ENCODE measurements at regions not wholly inside any gene's neighbourhood (a gene's known extent, or its start where the extent isn't known, plus 50 kb on each side); places are given as distances from the start of the nearest gene placed in this dataset.

DNA sequence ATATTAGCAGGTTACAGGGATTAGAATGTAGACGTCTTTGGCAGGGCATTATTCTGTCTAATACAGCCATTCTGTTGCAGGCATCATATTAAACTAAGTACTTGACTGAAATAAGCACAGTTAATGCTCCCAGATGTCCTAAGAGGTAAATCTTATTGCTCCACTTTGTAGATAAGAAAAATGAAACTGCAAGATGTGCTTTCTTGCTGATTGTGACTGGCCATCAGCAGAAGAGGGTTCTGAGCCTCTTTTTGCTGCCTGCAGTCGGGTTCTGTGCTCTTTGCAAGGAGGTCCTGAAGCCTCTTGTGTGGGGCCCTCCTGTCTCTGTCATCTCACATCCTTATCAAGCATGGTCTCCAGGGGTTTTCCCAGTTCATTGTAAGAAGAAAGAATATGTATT is 167.1 kb downstream of the KCNJ2 start:
- Histone ChIP-seq H2BK120ac (ENCODE audit: low read depth, low read length) (no peak overlapping the region), H2AK9ac (replicated peaks; ENCODE audit: low read depth, low read length, poor library complexity) (no peak overlapping the region), H2BK15ac (ENCODE audit: low read depth, low read length) (no peak overlapping the region), H3K23ac (ENCODE audit: low read depth, low read length) (no peak overlapping the region), H4K5ac (ENCODE audit: low read depth, low read length) (no peak overlapping the region), H3K9ac (ENCODE audit: low read depth, low read length) (no peak overlapping the region), H4K8ac (ENCODE audit: low read depth in 2 of 2, low read length in 2 of 2) (no peak overlapping the region), H3K4me2 (ENCODE audit: low read depth, low read length) (no peak overlapping the region), H3K56ac (ENCODE audit: extremely low read depth, insufficient read depth, low read length) (no peak overlapping the region), H3K4ac (ENCODE audit: low read depth, low read length) (no peak overlapping the region), H3K27me3 (ENCODE audit: control insufficient read depth, insufficient read depth, low read length) (no peaks in the 10 kb centered on the region), H3K14ac (replicated peaks; ENCODE audit: low read depth, low read length) (no peak overlapping the region), H3K36me3 (ENCODE audit: control insufficient read depth, insufficient read depth, low read length) (no peaks in the 10 kb centered on the region), H3K18ac (ENCODE audit: low read depth, low read length) (no peak overlapping the region), H3K4me3 (ENCODE audit: insufficient read depth, low read depth, low read length) (no peak overlapping the region), H3K27ac (ENCODE audit: insufficient read depth, low read length) (no peak overlapping the region), H2BK5ac (ENCODE audit: low read depth, low read length, poor library complexity, severe bottlenecking) (no peak overlapping the region), H3K9me1 (ENCODE audit: insufficient read depth, low read length) (no peaks in the 10 kb centered on the region), H4K20me1 (ENCODE audit: insufficient read depth, low read length) (no peaks in the 10 kb centered on the region), H3K9me3 (ENCODE audit: control insufficient read depth, insufficient read depth, low read length) (no peaks in the 10 kb centered on the region), H2AFZ (replicated peaks; ENCODE audit: low read length, poor library complexity) (no peak overlapping the region), H3K79me1 (ENCODE audit: low read depth in 1 of 2, low read length in 2 of 2) (no peaks in the 10 kb centered on the region), H2BK20ac (ENCODE audit: low read depth, low read length) (no peak overlapping the region), H2AK5ac (ENCODE audit: low read depth, low read length) (no peak overlapping the region), H4K91ac (ENCODE audit: insufficient read depth, low read depth, low read length) (no peak overlapping the region), H3K4me1 (ENCODE audit: control insufficient read depth, insufficient read depth, low read length) (no peaks in the 10 kb centered on the region)
- no CpG with 5 or more reads among the region's 2 CpGs for WGBS, 2 experiments (ENCODE audit: extremely low coverage in 2 of 2, insufficient read length in 1 of 2)
- no TSS peak for BruUV-seq (replicated peaks)
- ChIA-PET CTCF (no interaction called here), POLR2A (ENCODE audit: unreplicated experiment) (no interaction called here)
- DNase-seq (no peak), ATAC-seq (ENCODE audit: low read depth) (no peak)
- TF ChIP-seq CEBPB (IDR thresholded peaks at IDR 0.05; ENCODE audit: low read depth, low read length) (no peak), USF2 (IDR thresholded peaks at IDR 0.05; ENCODE audit: low read depth, low read length) (no peak), RAD21 (IDR thresholded peaks at IDR 0.05; ENCODE audit: low read length) (no peak), MAFK (IDR thresholded peaks at IDR 0.05; ENCODE audit: low read depth, low read length) (no peak), RCOR1 (IDR thresholded peaks at IDR 0.05; ENCODE audit: insufficient replicate concordance, low read length) (no peak), CHD1 (IDR thresholded peaks at IDR 0.05; ENCODE audit: low read depth, low read length) (no peak), MAZ (IDR thresholded peaks at IDR 0.05; ENCODE audit: borderline replicate concordance, low read depth, low read length) (no peak), BHLHE40 (IDR thresholded peaks at IDR 0.05; ENCODE audit: low read depth, low read length) (no peak), MXI1 (IDR thresholded peaks at IDR 0.05; ENCODE audit: borderline replicate concordance, low read depth, low read length) (no peak), FOS (IDR thresholded peaks at IDR 0.05; ENCODE audit: low read depth, low read length) (no peak), SMC3 (IDR thresholded peaks at IDR 0.05; ENCODE audit: low read depth, low read length) (no peak), POLR2A (IDR thresholded peaks at IDR 0.05; ENCODE audit: low read depth, low read length) (no peak)
- TF ChIP-seq, protein P1, sequence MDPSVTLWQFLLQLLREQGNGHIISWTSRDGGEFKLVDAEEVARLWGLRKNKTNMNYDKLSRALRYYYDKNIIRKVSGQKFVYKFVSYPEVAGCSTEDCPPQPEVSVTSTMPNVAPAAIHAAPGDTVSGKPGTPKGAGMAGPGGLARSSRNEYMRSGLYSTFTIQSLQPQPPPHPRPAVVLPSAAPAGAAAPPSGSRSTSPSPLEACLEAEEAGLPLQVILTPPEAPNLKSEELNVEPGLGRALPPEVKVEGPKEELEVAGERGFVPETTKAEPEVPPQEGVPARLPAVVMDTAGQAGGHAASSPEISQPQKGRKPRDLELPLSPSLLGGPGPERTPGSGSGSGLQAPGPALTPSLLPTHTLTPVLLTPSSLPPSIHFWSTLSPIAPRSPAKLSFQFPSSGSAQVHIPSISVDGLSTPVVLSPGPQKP (IDR thresholded peaks at IDR 0.05; ENCODE audit: borderline replicate concordance, low read depth, low read length): no peak
- TF ChIP-seq, protein P2, sequence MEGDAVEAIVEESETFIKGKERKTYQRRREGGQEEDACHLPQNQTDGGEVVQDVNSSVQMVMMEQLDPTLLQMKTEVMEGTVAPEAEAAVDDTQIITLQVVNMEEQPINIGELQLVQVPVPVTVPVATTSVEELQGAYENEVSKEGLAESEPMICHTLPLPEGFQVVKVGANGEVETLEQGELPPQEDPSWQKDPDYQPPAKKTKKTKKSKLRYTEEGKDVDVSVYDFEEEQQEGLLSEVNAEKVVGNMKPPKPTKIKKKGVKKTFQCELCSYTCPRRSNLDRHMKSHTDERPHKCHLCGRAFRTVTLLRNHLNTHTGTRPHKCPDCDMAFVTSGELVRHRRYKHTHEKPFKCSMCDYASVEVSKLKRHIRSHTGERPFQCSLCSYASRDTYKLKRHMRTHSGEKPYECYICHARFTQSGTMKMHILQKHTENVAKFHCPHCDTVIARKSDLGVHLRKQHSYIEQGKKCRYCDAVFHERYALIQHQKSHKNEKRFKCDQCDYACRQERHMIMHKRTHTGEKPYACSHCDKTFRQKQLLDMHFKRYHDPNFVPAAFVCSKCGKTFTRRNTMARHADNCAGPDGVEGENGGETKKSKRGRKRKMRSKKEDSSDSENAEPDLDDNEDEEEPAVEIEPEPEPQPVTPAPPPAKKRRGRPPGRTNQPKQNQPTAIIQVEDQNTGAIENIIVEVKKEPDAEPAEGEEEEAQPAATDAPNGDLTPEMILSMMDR (conservative IDR thresholded peaks at IDR 0.05; ENCODE audit: low read depth, low read length): no peak
- in situ Hi-C loops (cut with MboI; ENCODE audit: low sequenced_read_pairs) (no loop called here), dilution Hi-C loops (cut with HindIII; ENCODE audit: low sequenced_read_pairs, unreplicated experiment) (no loop called here), intact Hi-C loops (cut with micrococcal nuclease) (no loop called here)

Measured in IMR-90 (cell line).